Breast epithelium (tissue), 3 donors: ENCODE measurements at regions not wholly inside any gene's neighbourhood (a gene's known extent, or its start where the extent isn't known, plus 50 kb on each side); places are given as distances from the start of the nearest gene placed in this dataset.

Source experiments
- CTCF ChIP-seq, 3 donors: fragments of 450-650 bp; IDR thresholded peaks; one replicate each; pipeline ENCODE4 v1.5.1; 2016 to 2017; ENCODE audit warnings: antibody characterized with exemption in 3 of 3, mild to moderate bottlenecking in 3 of 3, moderate library complexity in 3 of 3
- POLR2A ChIP-seq: fragments of 450-650 bp; IDR thresholded peaks from one replicate; pipeline ENCODE4 v1.6.1; 2016; ENCODE audit warnings: antibody characterized with exemption, mild to moderate bottlenecking, moderate library complexity
- POLR2AphosphoS5 ChIP-seq, 3 donors: sonication (generic); formaldehyde crosslinking; IDR thresholded peaks; one replicate each; pipeline ENCODE4 v1.6.1; 2017; ENCODE audit warnings: antibody characterized with exemption in 3 of 3

DNA sequence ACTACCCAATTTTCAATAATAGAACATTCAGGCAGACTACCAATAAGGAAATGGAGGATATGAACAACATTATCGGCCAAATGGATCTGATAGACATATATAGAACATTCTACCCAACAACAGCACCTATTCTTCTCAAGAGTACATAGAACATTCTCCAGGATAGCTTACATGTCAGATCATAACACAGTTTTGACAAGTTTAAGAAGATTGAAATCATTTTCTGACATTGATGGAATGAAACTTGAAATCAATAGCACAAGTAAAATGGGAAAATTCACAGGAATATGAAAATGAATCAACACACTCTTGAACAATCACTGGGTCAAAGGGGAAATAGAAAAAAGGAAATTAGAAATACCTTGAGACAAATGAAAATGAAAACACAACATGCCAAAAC lies 94.6 kb upstream of the MEGF10 start:
- no peak for TF ChIP-seq CTCF (IDR thresholded peaks at IDR 0.05)
- TF ChIP-seq POLR2A = no peak
- no peak for TF ChIP-seq POLR2AphosphoS5 (IDR thresholded peaks at IDR 0.05)
